ENCODE measurements at regions not wholly inside any gene's neighbourhood (a gene's known extent, or its start where the extent isn't known, plus 50 kb on each side); places are given as distances from the start of the nearest gene placed in this dataset.
A peak's percentile ranks its signal among the peaks of the same experiment; 100 is the strongest.
"Not testable (repeated sequence)": the region's sequence is repeated elsewhere in the genome, so short reads cannot be mapped to it uniquely, and the experiment has no call there.

GRCh38 chr16:10300905-10301304 is 85.0 kb upstream of the ATF7IP2 start:
- no peak overlapping the region for H3K27ac ChIP-seq (ENCODE audit: low read depth in 1 of 2, low read length in 2 of 2)
- H3K4me3 Mint-ChIP-seq = no peak overlapping the region
- no peaks in the 10 kb centered on the region for H3K27me3 ChIP-seq (ENCODE audit: control insufficient read depth in 2 of 2, insufficient read depth in 2 of 2, low read length in 2 of 2)
- H3K4me1 Mint-ChIP-seq = peaks cover 22% of the 10 kb centered on the region
- no peak overlapping the region for H2AFZ ChIP-seq (ENCODE audit: insufficient read depth, low read depth, low read length, poor library complexity, severe bottlenecking)
- peaks cover 24 to 30% of the 10 kb centered on the region in 2 donors for H3K4me1 ChIP-seq (ENCODE audit: control insufficient read depth in 1 of 2, insufficient read depth in 2 of 2, low read length in 2 of 2)
- H3K27ac Mint-ChIP-seq = peak overlapping the region in 1 of 7 donors; percentile 20
- H3K79me2 ChIP-seq (ENCODE audit: insufficient read depth, low read length) = no peaks in the 10 kb centered on the region
- H3K36me3 Mint-ChIP-seq = no peaks in the 10 kb centered on the region
- no peaks in the 10 kb centered on the region for H3K9me3 ChIP-seq (replicated peaks in 1 of 2; ENCODE audit: control insufficient read depth in 1 of 2, insufficient read depth in 1 of 2, low read length in 2 of 2)
- no peak for TF ChIP-seq CTCF (IDR thresholded peaks at IDR 0.05)
- no CpG with 5 or more reads among the region's 3 CpGs for WGBS (ENCODE audit: insufficient coverage)
- H3K9me3 Mint-ChIP-seq = peaks cover 0 to 2% (median 0%) of the 10 kb centered on the region in 7 donors
- no peaks in the 10 kb centered on the region for H3K36me3 ChIP-seq (replicated peaks in 1 of 2; ENCODE audit: control insufficient read depth in 1 of 2, insufficient read depth in 2 of 2, low read length in 2 of 2)
- intact Hi-C loops (cut with micrococcal nuclease) = no loop called here
- no peak overlapping the region for H3K4me3 ChIP-seq (replicated peaks in 1 of 3; ENCODE audit: low read depth in 2 of 3, low read length in 3 of 3)
- no peak overlapping the region for H3K9ac ChIP-seq (ENCODE audit: insufficient read depth, low read length, poor library complexity, severe bottlenecking)
- H3K27me3 Mint-ChIP-seq (ENCODE audit: low read depth in 3 of 3) = no peaks in the 10 kb centered on the region
- DNase-seq = no peak
- H3K4me2 ChIP-seq (replicated peaks; ENCODE audit: extremely low read depth, low read length, poor library complexity, severe bottlenecking) = no peak overlapping the region
- no peaks in the 10 kb centered on the region for H4K20me1 ChIP-seq (ENCODE audit: insufficient read depth, low read length)

GRCh38 chr16:10301547-10301946 is 84.3 kb upstream of the ATF7IP2 start:
- H3K27ac Mint-ChIP-seq; H3K27ac ChIP-seq (ENCODE audit: low read depth in 1 of 2, low read length in 2 of 2); H3K9ac ChIP-seq (ENCODE audit: insufficient read depth, low read length, poor library complexity, severe bottlenecking); intact Hi-C loops (cut with micrococcal nuclease); H3K27me3 ChIP-seq (ENCODE audit: control insufficient read depth in 2 of 2, insufficient read depth in 2 of 2, low read length in 2 of 2); H3K36me3 ChIP-seq (replicated peaks in 1 of 2; ENCODE audit: control insufficient read depth in 1 of 2, insufficient read depth in 2 of 2, low read length in 2 of 2); H3K4me2 ChIP-seq (replicated peaks; ENCODE audit: extremely low read depth, low read length, poor library complexity, severe bottlenecking); H3K9me3 ChIP-seq (replicated peaks in 1 of 2; ENCODE audit: control insufficient read depth in 1 of 2, insufficient read depth in 1 of 2, low read length in 2 of 2); H3K4me3 ChIP-seq (replicated peaks in 1 of 3; ENCODE audit: low read depth in 2 of 3, low read length in 3 of 3); H3K79me2 ChIP-seq (ENCODE audit: insufficient read depth, low read length); H3K27me3 Mint-ChIP-seq (ENCODE audit: low read depth in 3 of 3); H3K9me3 Mint-ChIP-seq; H4K20me1 ChIP-seq (ENCODE audit: insufficient read depth, low read length); H3K36me3 Mint-ChIP-seq; H3K4me3 Mint-ChIP-seq; H2AFZ ChIP-seq (ENCODE audit: insufficient read depth, low read depth, low read length, poor library complexity, severe bottlenecking): not testable (repeated sequence)
- peaks cover 24 to 28% of the 10 kb centered on the region in 2 donors for H3K4me1 ChIP-seq (ENCODE audit: control insufficient read depth in 1 of 2, insufficient read depth in 2 of 2, low read length in 2 of 2)
- DNase-seq = peak in 2 of 3 donors; percentile 7 to 11
- peaks cover 22% of the 10 kb centered on the region for H3K4me1 Mint-ChIP-seq
- WGBS (ENCODE audit: insufficient coverage) = 64% methylated on average over 2 of the region's 6 CpGs

All from CD14-positive monocyte (primary cell).